GM13977 (cell line): ENCODE measurements at regions not wholly inside any gene's neighbourhood (a gene's known extent, or its start where the extent isn't known, plus 50 kb on each side); places are given as distances from the start of the nearest gene placed in this dataset.

Experiments
- DNase-seq: peaks from one replicate; pipeline ENCODE4 v3.0.0; 2012; ENCODE audit warnings: low spot score
- in situ Hi-C: fragments of 300-500 bp; cut with MboI; formaldehyde crosslinking; loops from one replicate; pipeline ENCODE4 v1.12.0; 2022; ENCODE audit warnings: low sequenced_read_pairs, low pct_unique_long_range_greater_than_20kb, mixed read lengths, inconsistent platforms; ENCODE audit not compliant: unreplicated experiment
- TF ChIP-seq, protein P1 (sequence below): IDR thresholded peaks from 2 replicates; pipeline ENCODE4 v1.5.1; 2012; ENCODE audit warnings: mild to moderate bottlenecking, control low read depth; ENCODE audit not compliant: insufficient read depth; ENCODE audit errors: extremely low read depth, missing control alignments

DNA sequence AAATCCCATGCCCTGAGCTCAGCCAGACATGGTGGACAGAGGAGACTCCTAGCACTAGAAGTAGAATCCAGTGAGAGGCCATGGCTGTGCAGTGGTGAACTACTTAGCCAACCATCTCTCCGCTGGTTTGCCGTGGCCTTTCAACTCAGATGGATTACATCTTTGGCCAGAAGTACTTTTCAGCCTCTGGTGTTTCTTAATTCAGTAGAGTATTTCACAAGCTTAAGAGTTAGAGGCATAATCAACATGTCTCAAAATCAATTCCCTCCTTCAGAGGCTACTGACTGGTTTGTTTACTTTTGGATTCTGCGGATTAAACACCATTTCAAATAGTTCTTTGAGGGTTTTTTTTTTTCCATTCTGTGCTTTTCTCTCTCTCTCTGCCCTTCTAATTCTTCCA is 91.1 kb upstream of the PGRMC2 start:
- in situ Hi-C loops = no loop called here
- TF ChIP-seq, protein P1, sequence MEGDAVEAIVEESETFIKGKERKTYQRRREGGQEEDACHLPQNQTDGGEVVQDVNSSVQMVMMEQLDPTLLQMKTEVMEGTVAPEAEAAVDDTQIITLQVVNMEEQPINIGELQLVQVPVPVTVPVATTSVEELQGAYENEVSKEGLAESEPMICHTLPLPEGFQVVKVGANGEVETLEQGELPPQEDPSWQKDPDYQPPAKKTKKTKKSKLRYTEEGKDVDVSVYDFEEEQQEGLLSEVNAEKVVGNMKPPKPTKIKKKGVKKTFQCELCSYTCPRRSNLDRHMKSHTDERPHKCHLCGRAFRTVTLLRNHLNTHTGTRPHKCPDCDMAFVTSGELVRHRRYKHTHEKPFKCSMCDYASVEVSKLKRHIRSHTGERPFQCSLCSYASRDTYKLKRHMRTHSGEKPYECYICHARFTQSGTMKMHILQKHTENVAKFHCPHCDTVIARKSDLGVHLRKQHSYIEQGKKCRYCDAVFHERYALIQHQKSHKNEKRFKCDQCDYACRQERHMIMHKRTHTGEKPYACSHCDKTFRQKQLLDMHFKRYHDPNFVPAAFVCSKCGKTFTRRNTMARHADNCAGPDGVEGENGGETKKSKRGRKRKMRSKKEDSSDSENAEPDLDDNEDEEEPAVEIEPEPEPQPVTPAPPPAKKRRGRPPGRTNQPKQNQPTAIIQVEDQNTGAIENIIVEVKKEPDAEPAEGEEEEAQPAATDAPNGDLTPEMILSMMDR = no peak
- DNase-seq = no peak

DNA sequence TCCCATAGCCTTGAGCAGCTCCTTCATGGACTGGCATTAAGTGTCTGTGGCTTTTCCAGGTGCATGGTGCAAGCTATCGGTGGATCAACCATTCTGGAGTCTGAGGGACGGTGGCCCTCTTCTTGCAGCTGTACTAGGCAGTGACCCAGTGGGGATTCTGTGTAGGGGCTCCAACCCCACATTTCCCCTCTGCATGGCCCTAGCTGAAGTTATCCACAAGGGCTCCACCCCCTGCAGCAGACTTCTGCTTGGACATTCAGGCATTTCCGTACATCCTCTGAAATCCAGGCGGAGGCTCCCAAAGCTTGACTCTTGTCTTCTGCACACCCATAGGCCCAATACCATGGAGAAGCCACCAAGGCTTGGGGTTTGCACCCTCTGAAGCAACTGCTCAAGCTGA is 89.3 kb upstream of the PGRMC2 start:
- TF ChIP-seq, protein P1 = no peak
- DNase-seq = no peak
- in situ Hi-C loops = no loop called here

- TF ChIP-seq, protein P1 = no peak
- in situ Hi-C loops = no loop called here
- DNase-seq = no peak
These were observed 88.7 kb upstream of the PGRMC2 start for GRCh38 chr4:128376303-128376702.

DNA sequence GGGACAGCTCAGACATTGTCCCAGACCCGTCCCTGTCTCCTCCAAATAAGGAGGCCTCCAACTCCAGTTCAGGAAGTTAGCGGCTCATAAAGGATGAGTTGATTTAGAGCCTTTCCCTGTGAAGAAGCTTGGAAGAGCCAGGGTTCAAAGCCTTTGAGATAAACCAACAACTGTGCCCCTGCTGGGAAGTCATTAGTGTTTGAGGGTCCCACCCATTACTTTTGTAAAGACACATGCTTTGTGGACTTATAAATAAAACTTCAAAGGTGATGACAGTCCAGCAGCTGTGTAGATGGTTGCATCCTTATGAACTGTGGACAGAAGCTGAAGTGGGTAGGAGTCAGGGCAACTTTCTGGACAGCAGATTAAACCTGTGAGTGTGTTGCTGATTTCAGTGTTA is 86.0 kb upstream of the PGRMC2 start:
- no peak for DNase-seq
- TF ChIP-seq, protein P1 = no peak
- in situ Hi-C loops = no loop called here

DNA sequence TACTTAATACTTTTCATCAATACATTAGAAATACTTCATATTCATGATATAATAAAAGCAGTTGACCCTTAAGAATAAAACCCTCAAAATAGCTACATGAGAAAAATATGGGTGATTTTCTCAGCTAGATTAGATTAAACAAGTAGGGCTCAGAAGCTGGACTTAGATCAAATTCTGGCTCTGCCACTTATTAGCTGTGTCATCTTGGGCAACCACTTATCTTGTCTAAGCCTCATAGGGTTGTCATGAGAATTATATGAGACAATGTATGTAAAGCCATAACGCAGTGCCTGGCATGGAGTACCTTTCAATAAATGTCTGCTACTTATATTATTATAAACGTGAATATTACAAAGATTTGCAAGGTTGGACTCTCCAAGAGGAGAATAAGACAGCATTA is 84.3 kb upstream of the PGRMC2 start:
- TF ChIP-seq, protein P1 = no peak
- in situ Hi-C loops = no loop called here
- DNase-seq = no peak

DNA sequence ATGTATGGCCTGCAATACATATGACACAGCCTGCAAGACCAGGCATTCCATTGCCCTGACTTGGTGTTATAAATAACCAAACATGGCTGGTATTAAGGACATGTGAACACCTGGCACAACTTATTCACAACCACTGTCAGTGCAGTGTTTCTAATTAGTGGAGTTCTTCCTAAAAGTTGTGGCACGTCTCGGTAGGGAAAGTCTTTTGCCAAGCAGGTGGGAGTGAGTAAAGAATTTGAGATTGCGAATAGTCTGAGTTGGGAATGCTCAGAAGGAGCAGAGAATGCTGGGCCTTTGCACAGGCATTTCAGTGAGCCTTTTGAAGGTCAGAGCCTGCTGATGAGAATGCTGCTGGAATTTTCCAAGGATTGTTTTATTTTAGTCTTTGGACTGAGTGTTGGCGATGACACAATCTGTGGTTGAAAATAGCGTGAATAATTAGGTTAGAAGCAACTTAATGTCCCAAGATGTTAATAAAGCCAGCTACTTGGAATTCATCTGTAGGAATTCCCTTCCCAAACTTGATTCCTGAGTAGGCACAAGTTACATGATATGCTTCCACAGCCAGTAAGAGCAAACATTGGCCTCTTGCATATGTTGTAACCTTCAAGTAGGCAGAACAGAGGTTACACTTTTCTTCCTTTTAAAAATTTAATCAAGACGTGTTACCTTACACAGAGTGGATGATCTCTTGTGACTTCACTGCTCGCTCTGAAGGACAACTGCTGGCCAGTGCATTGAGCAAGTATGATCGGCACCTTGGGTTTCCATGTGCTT is 83.6 kb upstream of the PGRMC2 start:
- DNase-seq = no peak
- in situ Hi-C loops = no loop called here
- TF ChIP-seq, protein P1 = no peak
